Suprapubic skin (tissue), 3 donors: ENCODE measurements at regions not wholly inside any gene's neighbourhood (a gene's known extent, or its start where the extent isn't known, plus 50 kb on each side); places are given as distances from the start of the nearest gene placed in this dataset.

Source experiments
- POLR2A ChIP-seq, 2 donors: fragments of 450-650 bp; IDR thresholded peaks; one replicate each; pipeline ENCODE4 v1.6.1; 2017; ENCODE audit warnings: antibody characterized with exemption in 2 of 2, mild to moderate bottlenecking in 2 of 2, moderate library complexity in 2 of 2
- TF ChIP-seq, protein P1 (sequence below), 2 donors: fragments of 200-600 bp in 1 of 2; fragments of 450-650 bp in 1 of 2; sonication (generic) in 1 of 2; IDR thresholded peaks; one replicate each; pipeline ENCODE4 v1.5.1; 2016 to 2019; ENCODE audit warnings: antibody characterized with exemption in 2 of 2, mild to moderate bottlenecking in 1 of 2, moderate library complexity in 1 of 2

DNA sequence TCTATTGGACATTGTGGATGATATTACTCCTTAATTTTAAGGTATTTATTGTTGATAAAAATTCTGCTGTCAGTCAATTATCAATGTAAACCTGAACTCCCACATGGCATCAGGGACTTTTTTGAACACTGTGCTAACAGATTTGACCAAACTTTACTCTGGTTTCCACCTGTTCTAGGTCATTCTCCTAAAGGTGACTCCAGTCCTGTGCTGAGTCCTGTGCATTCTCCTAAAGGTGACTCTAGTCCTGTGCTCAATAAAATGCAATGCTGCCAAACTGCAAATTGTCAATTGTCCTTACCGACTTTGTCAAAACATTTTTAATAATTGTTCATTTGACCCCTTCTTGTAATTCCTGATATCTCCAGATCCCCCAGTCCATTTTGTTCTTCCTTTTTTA lies 408.4 kb upstream of the EPHA7 start:
- TF ChIP-seq, protein P1, sequence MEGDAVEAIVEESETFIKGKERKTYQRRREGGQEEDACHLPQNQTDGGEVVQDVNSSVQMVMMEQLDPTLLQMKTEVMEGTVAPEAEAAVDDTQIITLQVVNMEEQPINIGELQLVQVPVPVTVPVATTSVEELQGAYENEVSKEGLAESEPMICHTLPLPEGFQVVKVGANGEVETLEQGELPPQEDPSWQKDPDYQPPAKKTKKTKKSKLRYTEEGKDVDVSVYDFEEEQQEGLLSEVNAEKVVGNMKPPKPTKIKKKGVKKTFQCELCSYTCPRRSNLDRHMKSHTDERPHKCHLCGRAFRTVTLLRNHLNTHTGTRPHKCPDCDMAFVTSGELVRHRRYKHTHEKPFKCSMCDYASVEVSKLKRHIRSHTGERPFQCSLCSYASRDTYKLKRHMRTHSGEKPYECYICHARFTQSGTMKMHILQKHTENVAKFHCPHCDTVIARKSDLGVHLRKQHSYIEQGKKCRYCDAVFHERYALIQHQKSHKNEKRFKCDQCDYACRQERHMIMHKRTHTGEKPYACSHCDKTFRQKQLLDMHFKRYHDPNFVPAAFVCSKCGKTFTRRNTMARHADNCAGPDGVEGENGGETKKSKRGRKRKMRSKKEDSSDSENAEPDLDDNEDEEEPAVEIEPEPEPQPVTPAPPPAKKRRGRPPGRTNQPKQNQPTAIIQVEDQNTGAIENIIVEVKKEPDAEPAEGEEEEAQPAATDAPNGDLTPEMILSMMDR (IDR thresholded peaks at IDR 0.05): no peak
- no peak for TF ChIP-seq POLR2A (IDR thresholded peaks at IDR 0.05)
